ENCODE measurements at regions not wholly inside any gene's neighbourhood (a gene's known extent, or its start where the extent isn't known, plus 50 kb on each side); places are given as distances from the start of the nearest gene placed in this dataset.
"Not testable (repeated sequence)": the region's sequence is repeated elsewhere in the genome, so short reads cannot be mapped to it uniquely, and the experiment has no call there.

GRCh38 chrX:138996268-138996667 is 284.8 kb upstream of the FGF13 start:
- no peaks in the 10 kb centered on the region for H3K9me3 Mint-ChIP-seq
- H3K27me3 Mint-ChIP-seq: peaks cover 2% of the 10 kb centered on the region
- H3K4me3 Mint-ChIP-seq: no peak overlapping the region
- H3K27ac Mint-ChIP-seq: no peak overlapping the region
- intact Hi-C loops (cut with micrococcal nuclease): no loop called here
- no peaks in the 10 kb centered on the region for H3K4me1 Mint-ChIP-seq (ENCODE audit: low read depth)
- no peaks in the 10 kb centered on the region for H3K36me3 Mint-ChIP-seq (ENCODE audit: low read depth)

DNA sequence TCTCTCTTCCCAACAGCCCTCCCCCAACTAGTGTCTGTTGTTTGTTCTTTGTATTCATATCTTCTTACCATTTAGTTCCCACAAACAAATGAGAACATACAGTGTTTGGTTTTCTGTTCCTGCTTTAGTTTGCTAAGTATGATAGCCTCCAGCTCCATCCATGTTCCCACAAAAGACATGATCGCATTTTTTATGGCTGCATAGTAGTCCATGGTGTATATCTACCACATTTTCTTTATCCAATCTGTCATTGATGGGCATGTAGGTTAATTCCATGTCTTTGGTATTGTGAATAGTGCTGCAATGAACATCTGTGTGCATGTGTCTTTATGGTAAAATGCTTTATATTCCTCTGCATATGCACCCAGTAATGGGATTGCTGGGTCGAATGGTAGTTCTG is 283.9 kb upstream of the FGF13 start:
- Mint-ChIP-seq H3K4me1 (ENCODE audit: low read depth) (no peaks in the 10 kb centered on the region), H3K27me3 (peaks cover 2% of the 10 kb centered on the region), H3K27ac (no peak overlapping the region), H3K4me3 (no peak overlapping the region), H3K9me3 (no peaks in the 10 kb centered on the region), H3K36me3 (ENCODE audit: low read depth) (no peaks in the 10 kb centered on the region)
- intact Hi-C loops (cut with micrococcal nuclease): no loop called here

- H3K4me1 Mint-ChIP-seq (ENCODE audit: low read depth); H3K9me3 Mint-ChIP-seq; H3K27ac Mint-ChIP-seq; intact Hi-C loops (cut with micrococcal nuclease); H3K36me3 Mint-ChIP-seq (ENCODE audit: low read depth); H3K27me3 Mint-ChIP-seq; H3K4me3 Mint-ChIP-seq: not testable (repeated sequence)
These were observed 278.9 kb upstream of the FGF13 start for GRCh38 chrX:138990425-138990824.

- no peaks in the 10 kb centered on the region for H3K27me3 Mint-ChIP-seq
These were observed 275.3 kb upstream of the FGF13 start for GRCh38 chrX:138986866-138987265.

GRCh38 chrX:138986235-138986634 is 274.7 kb upstream of the FGF13 start:
- peaks cover 22% of the 10 kb centered on the region for H3K4me1 Mint-ChIP-seq (ENCODE audit: low read depth)
- no peaks in the 10 kb centered on the region for H3K36me3 Mint-ChIP-seq (ENCODE audit: low read depth)
- no peak overlapping the region for H3K27ac Mint-ChIP-seq
- no peak overlapping the region for H3K4me3 Mint-ChIP-seq
- intact Hi-C loops (cut with micrococcal nuclease): loop anchor here (10.0 kb wide), 1 partner anchor 61 kb away; no protein-coding TSS in a partner anchor
- peaks cover 8% of the 10 kb centered on the region for H3K9me3 Mint-ChIP-seq
- no peaks in the 10 kb centered on the region for H3K27me3 Mint-ChIP-seq

More at GRCh38 chrX:138986866-138987265, 275.3 kb upstream of the FGF13 start:
- no peak overlapping the region for H3K27ac Mint-ChIP-seq
- intact Hi-C loops (cut with micrococcal nuclease): loop anchor here (10.0 kb wide), 1 partner anchor 62 kb away; no protein-coding TSS in a partner anchor
- peaks cover 16% of the 10 kb centered on the region for H3K4me1 Mint-ChIP-seq (ENCODE audit: low read depth)
- H3K36me3 Mint-ChIP-seq (ENCODE audit: low read depth): no peaks in the 10 kb centered on the region
- no peak overlapping the region for H3K4me3 Mint-ChIP-seq
- H3K9me3 Mint-ChIP-seq: peaks cover 8% of the 10 kb centered on the region

DNA sequence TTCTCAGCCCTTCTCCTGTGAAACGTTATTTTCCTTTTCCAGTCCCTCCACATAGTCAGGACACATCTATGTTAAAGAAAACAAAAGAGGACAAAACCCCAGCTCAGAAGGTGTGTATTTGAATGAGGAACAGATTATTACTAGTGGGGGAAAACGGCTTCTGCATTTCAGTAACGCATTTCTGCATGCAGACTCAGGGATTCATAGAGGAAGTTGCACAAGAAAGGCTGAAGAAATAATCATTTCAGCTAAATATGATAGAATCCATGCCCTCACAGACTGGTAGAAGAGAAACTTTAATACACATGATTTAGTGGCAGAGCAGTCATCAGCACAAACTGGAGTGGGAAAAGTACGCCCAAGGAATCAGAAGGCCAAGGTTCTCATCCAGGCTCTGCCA is 270.8 kb upstream of the FGF13 start:
- intact Hi-C loops (cut with micrococcal nuclease): loop anchor here (10.0 kb wide), 1 partner anchor 58 kb away; no protein-coding TSS in a partner anchor
- H3K4me1 Mint-ChIP-seq (ENCODE audit: low read depth): peaks cover 22% of the 10 kb centered on the region

GRCh38 chrX:138964501-138964900 is 253.0 kb upstream of the FGF13 start:
- peaks cover 14% of the 10 kb centered on the region for H3K4me1 Mint-ChIP-seq (ENCODE audit: low read depth)
- H3K27me3 Mint-ChIP-seq: no peaks in the 10 kb centered on the region
- intact Hi-C loops (cut with micrococcal nuclease): no loop called here
- H3K9me3 Mint-ChIP-seq: no peaks in the 10 kb centered on the region
- H3K36me3 Mint-ChIP-seq (ENCODE audit: low read depth): no peaks in the 10 kb centered on the region
- no peak overlapping the region for H3K4me3 Mint-ChIP-seq
- no peak overlapping the region for H3K27ac Mint-ChIP-seq

More for the DNA sequence above, 270.8 kb upstream of the FGF13 start:
- no peak overlapping the region for H3K4me3 Mint-ChIP-seq
- peaks cover 8% of the 10 kb centered on the region for H3K9me3 Mint-ChIP-seq
- peak overlapping the region; percentile 31 for H3K27ac Mint-ChIP-seq
- no peaks in the 10 kb centered on the region for H3K36me3 Mint-ChIP-seq (ENCODE audit: low read depth)
- H3K27me3 Mint-ChIP-seq: no peaks in the 10 kb centered on the region

- intact Hi-C loops (cut with micrococcal nuclease): not testable (repeated sequence)
These were observed 250.9 kb upstream of the FGF13 start for GRCh38 chrX:138962419-138962818.

DNA sequence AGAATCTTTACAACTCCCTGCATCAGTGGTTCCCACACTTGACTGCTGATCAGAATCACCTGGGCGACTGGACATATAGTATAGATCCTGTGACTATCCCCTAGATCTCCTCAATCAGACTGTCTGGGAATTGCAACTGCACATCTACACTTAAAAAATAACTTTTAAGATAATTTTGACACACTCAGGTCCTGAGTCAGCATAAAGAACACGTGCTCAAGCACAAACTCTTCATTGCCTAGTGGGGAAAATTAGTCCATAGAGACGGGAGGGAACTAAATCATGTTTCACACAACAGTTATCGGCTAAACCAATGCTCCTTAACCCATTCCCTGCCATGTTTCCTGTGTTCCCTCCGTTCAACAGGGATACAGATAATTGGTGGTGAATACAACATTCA is 243.5 kb upstream of the FGF13 start:
- H3K27me3 Mint-ChIP-seq: no peaks in the 10 kb centered on the region
- H3K9me3 Mint-ChIP-seq: no peaks in the 10 kb centered on the region
- H3K27ac Mint-ChIP-seq: no peak overlapping the region
- no peaks in the 10 kb centered on the region for H3K4me1 Mint-ChIP-seq (ENCODE audit: low read depth)
- no peak overlapping the region for H3K4me3 Mint-ChIP-seq
- intact Hi-C loops (cut with micrococcal nuclease): no loop called here
- H3K36me3 Mint-ChIP-seq (ENCODE audit: low read depth): no peaks in the 10 kb centered on the region

More at GRCh38 chrX:138962419-138962818, 250.9 kb upstream of the FGF13 start:
- H3K4me3 Mint-ChIP-seq; H3K9me3 Mint-ChIP-seq; H3K4me1 Mint-ChIP-seq (ENCODE audit: low read depth); H3K36me3 Mint-ChIP-seq (ENCODE audit: low read depth); H3K27me3 Mint-ChIP-seq; H3K27ac Mint-ChIP-seq: not testable (repeated sequence)

- H3K27ac Mint-ChIP-seq: no peak overlapping the region
- H3K4me1 Mint-ChIP-seq (ENCODE audit: low read depth): no peaks in the 10 kb centered on the region
- intact Hi-C loops (cut with micrococcal nuclease): no loop called here
- no peaks in the 10 kb centered on the region for H3K27me3 Mint-ChIP-seq
- no peak overlapping the region for H3K4me3 Mint-ChIP-seq
- no peaks in the 10 kb centered on the region for H3K9me3 Mint-ChIP-seq
- H3K36me3 Mint-ChIP-seq (ENCODE audit: low read depth): no peaks in the 10 kb centered on the region
These were observed 235.4 kb upstream of the FGF13 start for GRCh38 chrX:138946926-138947325.

GRCh38 chrX:138945219-138945618 is 233.7 kb upstream of the FGF13 start:
- Mint-ChIP-seq H3K4me3 (no peak overlapping the region), H3K27me3 (no peaks in the 10 kb centered on the region), H3K36me3 (ENCODE audit: low read depth) (no peaks in the 10 kb centered on the region), H3K4me1 (ENCODE audit: low read depth) (no peaks in the 10 kb centered on the region), H3K9me3 (no peaks in the 10 kb centered on the region), H3K27ac (no peak overlapping the region)
- intact Hi-C loops (cut with micrococcal nuclease): no loop called here

GRCh38 chrX:138939038-138939437 is 227.5 kb upstream of the FGF13 start:
- Mint-ChIP-seq H3K27me3 (no peaks in the 10 kb centered on the region), H3K36me3 (ENCODE audit: low read depth) (no peaks in the 10 kb centered on the region)
- intact Hi-C loops (cut with micrococcal nuclease): no loop called here

GRCh38 chrX:138938003-138938402 is 226.5 kb upstream of the FGF13 start:
- intact Hi-C loops (cut with micrococcal nuclease): no loop called here
- Mint-ChIP-seq H3K27ac (no peak overlapping the region), H3K4me1 (ENCODE audit: low read depth) (no peaks in the 10 kb centered on the region), H3K9me3 (no peaks in the 10 kb centered on the region), H3K4me3 (no peak overlapping the region), H3K27me3 (no peaks in the 10 kb centered on the region), H3K36me3 (ENCODE audit: low read depth) (no peaks in the 10 kb centered on the region)

More at GRCh38 chrX:138939038-138939437, 227.5 kb upstream of the FGF13 start:
- Mint-ChIP-seq H3K27ac (no peak overlapping the region), H3K4me3 (no peak overlapping the region), H3K4me1 (ENCODE audit: low read depth) (no peaks in the 10 kb centered on the region), H3K9me3 (no peaks in the 10 kb centered on the region)

GRCh38 chrX:138931212-138931611 is 219.7 kb upstream of the FGF13 start:
- no peaks in the 10 kb centered on the region for H3K27me3 Mint-ChIP-seq
- peaks cover 12% of the 10 kb centered on the region for H3K4me1 Mint-ChIP-seq (ENCODE audit: low read depth)
- H3K27ac Mint-ChIP-seq: no peak overlapping the region
- intact Hi-C loops (cut with micrococcal nuclease): no loop called here
- H3K9me3 Mint-ChIP-seq: peaks cover 9% of the 10 kb centered on the region
- no peak overlapping the region for H3K4me3 Mint-ChIP-seq
- H3K36me3 Mint-ChIP-seq (ENCODE audit: low read depth): no peaks in the 10 kb centered on the region

GRCh38 chrX:138930583-138930945 is 219.0 kb upstream of the FGF13 start:
- Mint-ChIP-seq H3K4me1 (ENCODE audit: low read depth) (peaks cover 17% of the 10 kb centered on the region), H3K27me3 (no peaks in the 10 kb centered on the region), H3K27ac (no peak overlapping the region), H3K4me3 (no peak overlapping the region), H3K9me3 (peaks cover 9% of the 10 kb centered on the region), H3K36me3 (ENCODE audit: low read depth) (no peaks in the 10 kb centered on the region)
- intact Hi-C loops (cut with micrococcal nuclease): no loop called here
